BJ (cell line): ENCODE measurements at regions not wholly inside any gene's neighbourhood (a gene's known extent, or its start where the extent isn't known, plus 50 kb on each side); places are given as distances from the start of the nearest gene placed in this dataset.
"Not testable (repeated sequence)": the region's sequence is repeated elsewhere in the genome, so short reads cannot be mapped to it uniquely, and the experiment has no call there.

Experiments
- CTCF ChIA-PET: fragments of 350-600 bp; formaldehyde crosslinking; extraction: SDS; loops from one replicate; lab custom pipeline; 2021; ENCODE audit warnings: antibody characterized with exemption, inconsistent platforms; lab: Yijun Ruan, JAX
- POLR2A ChIA-PET: fragments of 300-600 bp; sonication (Branson Sonifier 250); formaldehyde crosslinking; extraction: SDS; loops from one replicate; lab custom pipeline; 2021; ENCODE audit warnings: antibody characterized with exemption; lab: Charles Lee
- DNase-seq: peaks from one replicate; pipeline ENCODE4 v3.0.0-alpha.2; 2011; ENCODE audit warnings: low read depth
- H3K27me3 ChIP-seq: 2 replicates; pipeline ENCODE4 v1.6.0; 2011; ENCODE audit warnings: low read length; ENCODE audit not compliant: control insufficient read depth, insufficient read depth
- H3K36me3 ChIP-seq: 2 replicates; pipeline ENCODE4 v1.5.1; 2011; ENCODE audit warnings: low read length; ENCODE audit not compliant: control insufficient read depth, insufficient read depth
- H3K4me3 ChIP-seq: 2 replicates; pipeline ENCODE4 v1.5.1; 2011; ENCODE audit warnings: low read depth, mild to moderate bottlenecking, control low read depth, low read length
- CTCF ChIP-seq: IDR thresholded peaks from 2 replicates; pipeline ENCODE4 v1.5.1; 2011; ENCODE audit warnings: low read depth, mild to moderate bottlenecking, control low read depth, inconsistent platforms, low read length, moderate library complexity; ENCODE audit not compliant: insufficient read depth

GRCh38 chr2:193841384-193842150 lies 1646.8 kb upstream of the TMEFF2 start:
- H3K4me3 ChIP-seq: no peak overlapping the region
- TF ChIP-seq CTCF: no peak
- CTCF ChIA-PET: no interaction called here
- no peaks in the 10 kb centered on the region for H3K36me3 ChIP-seq
- no peak for DNase-seq
- H3K27me3 ChIP-seq: no peaks in the 10 kb centered on the region
- POLR2A ChIA-PET: no interaction called here

- Histone ChIP-seq H3K36me3 (no peaks in the 10 kb centered on the region), H3K27me3 (no peaks in the 10 kb centered on the region), H3K4me3 (no peak overlapping the region)
- POLR2A ChIA-PET: no interaction called here
- TF ChIP-seq CTCF: no peak
- no peak for DNase-seq
- CTCF ChIA-PET: no interaction called here
Measured at GRCh38 chr2:193837111-193837738, 1642.5 kb upstream of the TMEFF2 start.

- CTCF ChIA-PET: not testable (repeated sequence)
Measured at GRCh38 chr2:193836424-193837006, 1641.8 kb upstream of the TMEFF2 start.

GRCh38 chr2:193833895-193834294 lies 1639.2 kb upstream of the TMEFF2 start:
- DNase-seq, POLR2A ChIA-PET, H3K36me3 ChIP-seq, H3K27me3 ChIP-seq, CTCF ChIA-PET, H3K4me3 ChIP-seq: not testable (repeated sequence)

More at GRCh38 chr2:193836424-193837006, 1641.8 kb upstream of the TMEFF2 start:
- H3K27me3 ChIP-seq, DNase-seq, H3K36me3 ChIP-seq, H3K4me3 ChIP-seq, POLR2A ChIA-PET: not testable (repeated sequence)

- CTCF ChIA-PET: no interaction called here
- Histone ChIP-seq H3K27me3 (no peaks in the 10 kb centered on the region), H3K4me3 (no peak overlapping the region), H3K36me3 (no peaks in the 10 kb centered on the region)
- POLR2A ChIA-PET: no interaction called here
- TF ChIP-seq CTCF: no peak
- no peak for DNase-seq
Measured at GRCh38 chr2:193824474-193824873, 1629.7 kb upstream of the TMEFF2 start.

- DNase-seq: no peak
- Histone ChIP-seq H3K27me3 (no peaks in the 10 kb centered on the region), H3K4me3 (no peak overlapping the region), H3K36me3 (no peaks in the 10 kb centered on the region)
- POLR2A ChIA-PET: no interaction called here
- CTCF ChIA-PET: no interaction called here
- TF ChIP-seq CTCF: no peak
Measured at GRCh38 chr2:193818801-193819499, 1624.2 kb upstream of the TMEFF2 start.
